GM19238 (cell line): ENCODE measurements at regions not wholly inside any gene's neighbourhood (a gene's known extent, or its start where the extent isn't known, plus 50 kb on each side); places are given as distances from the start of the nearest gene placed in this dataset.

ENCODE experiments used
- DNase-seq: peaks from one replicate; pipeline ENCODE4 v3.0.0; 2011; ENCODE audit warnings: low spot score; ENCODE audit not compliant: insufficient read length

GRCh38 chr4:111847296-111848008 is 297.8 kb upstream of the FAM241A start:
- DNase-seq, result no peak

GRCh38 chr4:111849746-111850284 is 295.4 kb upstream of the FAM241A start:
- DNase-seq, result no peak

- no peak for DNase-seq
Measured at GRCh38 chr4:111854494-111855087, 290.7 kb upstream of the FAM241A start.

GRCh38 chr4:111855308-111855707 is 289.9 kb upstream of the FAM241A start:
- no peak for DNase-seq

DNA sequence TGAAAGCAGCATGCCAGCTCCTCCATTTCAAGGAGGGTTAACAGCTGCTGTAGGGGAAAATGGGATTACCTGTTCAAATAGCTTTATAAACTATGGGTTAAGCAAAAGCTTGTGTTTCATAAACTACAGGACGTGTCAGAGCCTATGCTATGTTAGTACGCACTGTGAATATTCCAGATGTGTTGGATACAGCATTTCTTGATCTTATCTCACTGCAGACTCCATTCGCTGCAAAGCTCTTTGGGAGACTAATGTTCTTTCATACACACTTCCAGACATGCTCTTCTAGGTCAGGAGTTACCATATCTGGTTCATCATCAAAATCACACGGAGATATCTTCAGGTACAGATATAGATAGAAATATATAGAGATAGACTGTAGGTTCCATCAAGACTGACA is 281.2 kb upstream of the FAM241A start:
- DNase-seq, result no peak

GRCh38 chr4:111869339-111869738 is 275.9 kb upstream of the FAM241A start:
- no peak for DNase-seq

- DNase-seq, result no peak
Measured at GRCh38 chr4:111871802-111872201, 273.5 kb upstream of the FAM241A start.

DNA sequence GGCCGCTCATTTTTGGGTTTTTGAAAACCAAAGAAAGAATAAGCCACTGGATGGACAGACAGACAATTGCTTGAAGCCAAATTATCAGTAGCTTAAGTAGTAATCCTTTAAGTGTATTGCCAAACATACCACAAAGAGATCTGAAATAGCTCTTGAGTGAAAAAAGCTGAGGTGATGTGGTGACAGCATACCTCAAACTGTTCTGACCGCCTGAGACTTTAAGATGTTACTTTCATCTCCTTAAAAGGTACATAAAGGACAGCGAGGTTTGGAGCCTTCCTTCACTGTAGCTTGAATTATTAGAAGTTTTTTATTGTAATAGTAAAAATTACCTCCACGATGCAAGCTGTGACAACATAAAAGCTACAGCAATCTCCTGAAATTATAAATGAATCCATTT is 271.5 kb upstream of the FAM241A start:
- no peak for DNase-seq

DNA sequence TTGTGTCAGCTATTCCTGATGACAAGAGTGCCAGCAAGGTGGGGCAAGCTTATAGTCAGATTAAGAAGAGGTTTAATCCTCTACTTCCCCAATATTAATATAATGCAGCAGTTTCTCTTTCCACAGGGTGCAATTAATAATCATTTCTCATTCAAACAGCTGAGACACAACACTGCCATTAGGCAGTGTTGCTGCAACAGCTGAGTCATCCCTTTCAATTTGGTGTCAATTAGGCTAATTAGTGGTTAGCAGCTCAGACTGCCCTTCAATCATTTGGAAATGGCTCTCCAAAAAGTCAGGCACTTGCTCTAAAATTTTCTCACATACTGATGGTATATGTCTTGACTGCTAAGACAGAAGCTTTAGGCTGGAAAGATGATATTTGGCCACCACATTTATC is 265.7 kb upstream of the FAM241A start:
- DNase-seq, result no peak

DNA sequence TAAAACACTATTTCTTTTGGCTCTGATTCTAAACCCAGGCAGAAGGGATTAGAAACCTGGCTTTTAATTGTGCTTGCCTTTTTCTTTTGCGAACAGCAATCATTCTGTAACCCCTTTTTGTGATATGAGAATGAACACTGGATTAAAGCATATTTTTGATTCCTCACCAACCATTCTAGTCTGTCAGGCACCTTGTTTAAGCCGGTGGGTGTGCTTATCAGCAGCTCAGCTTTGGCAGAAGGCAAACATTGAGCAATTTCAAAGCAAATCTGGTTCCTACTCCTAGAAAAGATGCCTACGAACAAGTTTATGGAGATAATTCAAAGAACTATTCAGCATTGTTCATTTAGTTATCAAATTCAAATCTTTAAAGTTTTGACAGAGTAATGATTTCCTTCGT is 265.1 kb upstream of the FAM241A start:
- no peak for DNase-seq

DNA sequence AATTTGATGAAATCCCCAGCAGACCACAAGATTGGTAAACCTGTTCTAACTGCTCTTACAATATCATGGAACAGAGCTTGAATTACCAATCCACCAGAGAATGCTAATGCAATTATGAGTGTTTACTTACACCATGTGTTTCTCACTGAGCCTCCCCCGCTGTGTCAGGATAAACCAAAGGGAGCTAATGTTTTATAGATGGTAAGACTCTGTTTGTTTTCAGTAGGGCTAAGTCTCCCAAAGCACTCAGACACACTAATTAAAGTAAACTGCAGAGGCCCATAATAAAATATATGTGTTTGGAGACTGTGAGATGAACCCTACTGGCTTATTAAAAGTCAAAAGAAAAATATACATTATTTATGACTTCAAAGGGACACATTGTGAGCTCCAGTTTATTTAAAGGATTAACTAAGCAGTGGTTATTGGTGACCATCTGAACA is 261.7 kb upstream of the FAM241A start:
- DNase-seq, result no peak

- no peak for DNase-seq
Measured at GRCh38 chr4:111890412-111890811, 254.8 kb upstream of the FAM241A start.

- DNase-seq, result no peak
Measured at GRCh38 chr4:111905511-111905910, 239.7 kb upstream of the FAM241A start.

DNA sequence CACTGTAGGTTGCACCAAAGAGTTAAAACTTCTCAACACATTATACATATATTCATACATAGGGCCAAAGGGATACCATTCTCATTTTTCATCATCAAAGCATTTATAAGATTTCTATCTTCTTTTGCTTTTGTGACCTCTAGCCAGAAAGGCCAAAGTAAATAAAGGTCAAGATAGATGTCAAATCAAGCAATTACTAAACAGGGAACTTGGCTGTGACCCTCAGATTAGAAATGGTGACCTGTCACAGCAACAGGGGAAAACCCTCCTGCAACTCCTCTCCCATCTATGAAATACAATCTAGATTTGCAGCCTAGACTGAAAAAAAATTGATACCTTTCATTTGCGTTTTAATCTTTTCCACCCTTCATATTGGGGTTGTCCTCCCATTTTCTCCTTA is 225.6 kb upstream of the FAM241A start:
- no peak for DNase-seq

DNA sequence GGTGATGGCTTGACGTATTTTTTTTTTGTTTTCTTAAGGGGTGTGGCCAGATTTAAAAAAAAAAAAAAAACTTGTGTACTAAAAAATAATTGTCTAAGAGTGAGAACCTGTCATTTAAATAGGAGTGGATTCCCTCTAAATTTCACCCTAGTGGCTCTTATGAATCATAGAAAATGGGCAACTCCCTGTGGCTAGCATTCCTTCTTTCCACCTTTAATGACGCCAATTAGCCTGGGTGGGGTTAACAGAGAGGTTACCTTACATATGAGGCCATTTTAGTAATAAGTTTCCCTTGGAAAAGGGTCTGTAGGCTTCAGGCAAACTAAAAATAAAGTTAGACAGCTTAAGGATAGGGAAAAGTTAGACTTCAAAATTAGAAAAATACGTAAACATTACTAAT is 223.5 kb upstream of the FAM241A start:
- no peak for DNase-seq

- DNase-seq, result no peak
Measured at GRCh38 chr4:111923786-111924185, 221.5 kb upstream of the FAM241A start.

DNA sequence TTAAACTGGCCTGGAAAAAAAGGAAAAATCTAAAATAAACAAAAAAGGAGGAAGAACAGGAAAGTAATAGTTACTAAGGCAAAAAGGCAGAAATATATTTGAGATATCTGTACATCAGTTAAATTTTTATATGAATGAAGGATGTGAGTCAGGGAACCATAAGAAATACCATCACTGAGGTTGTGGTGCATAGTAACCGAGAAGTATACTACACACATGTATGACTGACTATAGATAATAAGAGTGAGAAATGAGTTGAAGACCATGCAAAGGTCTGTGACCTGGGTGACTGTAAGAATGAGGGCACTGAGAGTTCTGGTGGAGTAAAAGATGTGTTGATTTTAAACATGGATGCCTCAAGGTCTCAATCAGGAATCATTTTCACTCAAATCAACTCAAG is 220.6 kb upstream of the FAM241A start:
- DNase-seq, result no peak

DNA sequence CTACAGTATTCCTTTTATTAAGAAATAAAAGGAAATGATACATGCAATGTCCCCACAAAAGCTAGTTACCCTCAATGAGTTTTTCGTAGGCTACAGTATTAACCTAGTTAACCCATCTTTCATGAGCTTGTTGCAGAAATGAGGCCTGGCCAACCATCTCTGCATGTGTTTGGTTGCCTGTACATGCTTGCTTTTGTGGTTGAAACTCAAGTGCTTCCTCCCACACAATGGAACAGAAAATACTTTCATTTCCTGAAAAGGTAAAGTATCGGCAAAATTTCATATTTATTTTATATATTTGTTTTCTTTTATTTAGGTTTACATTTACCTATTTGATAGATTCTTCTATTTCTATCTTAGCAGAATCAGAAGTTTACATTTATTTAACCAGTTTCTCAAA is 214.6 kb upstream of the FAM241A start:
- no peak for DNase-seq

- DNase-seq, result no peak
Measured at GRCh38 chr4:111933703-111934102, 211.6 kb upstream of the FAM241A start.

- no peak for DNase-seq
Measured at GRCh38 chr4:111934314-111934713, 210.9 kb upstream of the FAM241A start.

DNA sequence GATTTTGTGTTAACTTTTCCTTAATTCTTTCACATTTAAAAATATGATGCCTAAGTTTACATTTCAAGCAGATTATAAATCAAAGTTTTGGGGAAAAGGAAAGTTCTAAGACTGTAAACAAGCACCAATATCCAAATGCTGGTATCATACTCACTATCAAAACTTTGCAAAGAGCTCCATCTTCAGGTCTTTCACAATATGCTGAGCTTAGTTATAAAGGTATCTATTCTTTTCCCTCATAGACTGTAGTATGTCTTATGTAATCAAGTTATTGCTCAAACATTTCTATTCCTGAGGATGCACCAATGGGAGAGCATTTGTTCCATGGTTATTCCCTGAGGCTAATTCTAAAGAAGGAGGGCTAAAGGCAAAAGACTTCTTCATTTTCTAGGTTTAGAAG is 207.9 kb upstream of the FAM241A start:
- no peak for DNase-seq

DNA sequence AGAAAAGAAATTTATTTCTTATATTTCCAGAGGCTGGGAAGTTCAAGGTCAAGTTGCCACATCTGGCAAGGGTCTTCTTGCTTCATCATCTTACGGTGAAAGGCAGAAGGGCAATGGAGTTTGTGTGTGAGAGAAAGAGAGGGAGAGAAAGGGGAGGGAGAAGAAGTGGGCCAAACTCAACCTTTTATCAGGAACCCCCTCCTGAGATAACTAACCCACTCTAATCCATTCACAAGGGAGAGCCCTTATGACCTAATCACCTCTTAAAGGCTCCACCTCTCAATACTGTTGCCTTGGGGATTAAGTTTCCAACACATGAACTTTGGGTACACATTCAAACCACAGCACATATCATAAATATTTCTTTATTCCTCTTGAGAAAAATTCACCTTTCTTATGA is 203.3 kb upstream of the FAM241A start:
- DNase-seq, result no peak

GRCh38 chr4:111943796-111944203 is 201.5 kb upstream of the FAM241A start:
- peak; percentile 34 for DNase-seq
